NOMO-1 treated with DMSO at 0.1 percent for 48 hours (cell line): ENCODE measurements at regions not wholly inside any gene's neighbourhood (a gene's known extent, or its start where the extent isn't known, plus 50 kb on each side); places are given as distances from the start of the nearest gene placed in this dataset.
"Not testable (repeated sequence)": the region's sequence is repeated elsewhere in the genome, so short reads cannot be mapped to it uniquely, and the experiment has no call there.

Source experiments
- DNase-seq: peaks from one replicate; lab custom pipeline; 2025; ENCODE audit not compliant: unreplicated experiment; lab: John Stamatoyannopoulos, UW

DNA sequence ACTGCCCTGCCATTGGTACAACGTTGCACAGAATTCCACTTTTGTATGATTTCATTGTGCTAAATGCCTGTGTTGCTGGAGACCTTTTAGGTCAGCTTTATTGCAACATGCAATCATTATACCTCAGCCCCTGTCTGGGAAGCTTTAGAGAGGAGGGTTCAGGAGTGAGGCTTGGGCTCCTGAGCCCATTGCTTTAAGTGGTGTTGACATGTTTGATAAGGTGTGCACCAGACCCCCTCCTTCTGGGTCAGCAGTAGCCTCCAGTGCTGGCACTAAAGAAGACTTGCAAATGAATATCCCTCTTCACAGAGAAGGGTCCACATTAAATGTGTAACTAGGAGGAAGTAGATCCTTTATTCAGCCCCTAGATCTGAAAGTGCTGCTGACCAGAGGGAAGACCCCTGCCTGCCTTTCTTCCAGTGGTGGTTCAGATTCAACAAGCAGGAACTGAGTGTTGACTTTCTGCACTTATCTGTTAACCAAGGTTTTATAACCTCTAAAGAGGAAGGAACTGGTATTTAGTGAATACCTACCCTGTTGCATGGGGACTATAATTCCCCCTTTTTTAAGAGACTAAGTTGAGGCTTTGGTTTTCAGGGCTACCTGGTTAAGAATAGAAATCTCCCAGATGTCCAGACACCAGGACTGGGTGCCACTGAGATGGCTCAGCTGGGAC is 369.4 kb upstream of the IGFBP3 start:
- no peak for DNase-seq

DNA sequence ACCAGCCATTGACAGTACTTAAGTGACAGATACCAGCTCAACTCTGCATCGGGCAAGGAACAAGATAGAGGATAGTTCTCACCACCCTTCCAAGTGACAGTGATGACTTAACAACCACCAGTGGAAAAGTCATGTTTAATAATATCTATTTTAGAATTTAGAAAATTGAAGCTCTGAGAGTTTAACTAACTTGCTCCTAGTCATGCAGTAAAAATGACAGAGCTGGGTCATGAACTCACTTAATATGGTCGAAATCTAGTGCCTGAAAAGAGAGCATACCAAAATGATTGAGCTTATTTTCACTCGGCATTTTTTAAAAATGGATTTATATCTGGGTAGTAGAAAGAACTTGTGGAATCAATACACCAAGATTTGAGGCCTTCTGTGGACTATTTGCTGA is 367.8 kb upstream of the IGFBP3 start:
- DNase-seq = no peak

GRCh38 chr7:46288010-46288409 is 366.9 kb upstream of the IGFBP3 start:
- DNase-seq = no peak

GRCh38 chr7:46286957-46287356 is 365.9 kb upstream of the IGFBP3 start:
- DNase-seq = no peak

GRCh38 chr7:46286356-46286755 is 365.3 kb upstream of the IGFBP3 start:
- DNase-seq = no peak

GRCh38 chr7:46285878-46286277 is 364.8 kb upstream of the IGFBP3 start:
- DNase-seq = no peak

GRCh38 chr7:46283852-46284251 is 362.8 kb upstream of the IGFBP3 start:
- DNase-seq = no peak

DNA sequence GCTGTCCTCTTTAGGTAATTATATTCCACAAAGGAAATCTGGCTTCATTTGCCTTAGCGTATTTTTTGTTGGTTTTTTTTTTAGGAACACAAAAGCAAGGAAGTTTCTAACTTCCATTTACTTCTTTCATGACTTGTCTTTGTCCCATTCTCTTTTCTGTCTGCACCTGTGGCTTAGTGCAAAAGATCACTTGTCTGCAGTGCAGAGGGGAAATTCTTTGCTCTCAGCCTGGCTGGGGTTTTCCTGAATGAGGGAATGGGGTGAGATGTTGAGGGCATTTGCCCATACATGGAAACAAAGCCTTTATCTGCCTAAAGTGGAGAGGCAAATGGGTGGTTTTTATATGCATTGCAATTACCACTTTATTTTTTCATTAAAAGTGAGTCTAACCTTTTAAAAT is 361.1 kb upstream of the IGFBP3 start:
- no peak for DNase-seq

- no peak for DNase-seq
These were observed 360.0 kb upstream of the IGFBP3 start for GRCh38 chr7:46281071-46281470.

DNA sequence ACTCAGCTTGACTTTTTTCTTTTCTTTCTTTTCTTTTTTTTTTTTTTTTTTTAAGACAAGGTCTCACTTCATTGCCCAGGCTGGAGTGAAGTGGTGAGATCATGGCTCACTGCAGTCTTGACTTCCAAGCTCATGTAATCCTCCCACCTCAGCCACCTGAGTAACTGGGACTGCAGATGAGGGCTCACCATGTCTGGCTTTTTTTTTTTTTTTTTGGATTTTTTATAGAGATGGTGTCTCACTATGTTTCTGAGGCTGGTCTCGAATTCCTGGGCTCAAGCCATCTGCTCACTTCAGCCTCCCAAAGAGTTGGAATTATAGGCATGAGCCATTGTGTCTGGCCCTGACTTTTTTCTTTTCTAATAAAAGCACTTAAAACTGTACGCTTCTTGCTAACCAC is 358.2 kb upstream of the IGFBP3 start:
- no peak for DNase-seq

GRCh38 chr7:46264646-46265045 is 343.6 kb upstream of the IGFBP3 start:
- no peak for DNase-seq

GRCh38 chr7:46261638-46262037 is 340.6 kb upstream of the IGFBP3 start:
- DNase-seq = not testable (repeated sequence)

DNA sequence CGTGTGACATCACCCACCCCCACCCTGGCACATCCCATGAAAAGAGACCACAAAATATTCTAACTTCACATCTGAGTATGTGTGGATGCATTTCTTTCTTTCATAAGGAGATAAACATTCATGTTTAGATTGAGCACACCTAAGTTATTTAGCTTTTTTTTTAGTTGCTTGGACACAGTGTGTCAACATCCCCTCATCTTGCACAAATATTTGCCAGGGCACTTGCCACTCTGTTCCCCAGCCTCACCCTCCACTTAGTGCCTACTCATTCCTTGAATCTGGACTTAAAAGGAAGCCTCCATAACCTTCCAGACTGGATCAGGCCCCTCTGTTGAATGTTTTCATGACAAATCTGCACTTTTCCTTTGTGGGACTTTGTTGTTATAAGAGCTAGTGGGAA is 338.9 kb upstream of the IGFBP3 start:
- no peak for DNase-seq

DNA sequence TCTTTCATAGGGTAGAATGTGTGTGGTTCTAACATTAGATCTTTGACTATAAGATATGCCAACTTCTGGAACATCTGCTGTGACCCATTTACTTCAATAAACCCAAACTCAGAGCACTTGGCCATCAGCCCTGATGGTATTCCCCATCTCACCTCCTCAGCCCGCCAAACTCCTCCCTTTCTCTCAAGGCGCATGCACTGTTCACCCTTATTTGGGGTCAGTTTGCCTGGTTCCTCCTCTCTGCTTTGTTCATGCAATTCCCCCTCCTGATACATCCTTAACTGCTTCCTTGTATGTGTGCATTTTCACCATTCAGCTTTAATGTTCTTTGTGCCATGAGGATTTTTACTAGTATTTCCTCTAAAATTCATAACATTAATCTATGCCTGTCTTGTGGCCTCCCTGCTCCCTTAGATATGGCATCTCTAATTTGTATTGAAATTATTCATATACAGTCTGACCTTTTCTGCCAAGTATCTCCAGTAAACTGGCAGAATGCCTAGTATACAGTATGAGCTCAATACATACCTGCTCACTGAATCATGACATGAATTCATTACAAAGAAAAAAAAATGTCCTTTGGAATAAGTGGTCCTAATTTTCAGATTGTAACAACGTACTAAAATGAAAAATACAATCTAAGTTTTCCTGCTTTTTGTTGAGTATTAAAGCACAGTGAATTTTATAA is 336.8 kb upstream of the IGFBP3 start:
- no peak for DNase-seq

GRCh38 chr7:46256870-46257661 is 336.0 kb upstream of the IGFBP3 start:
- DNase-seq = no peak

DNA sequence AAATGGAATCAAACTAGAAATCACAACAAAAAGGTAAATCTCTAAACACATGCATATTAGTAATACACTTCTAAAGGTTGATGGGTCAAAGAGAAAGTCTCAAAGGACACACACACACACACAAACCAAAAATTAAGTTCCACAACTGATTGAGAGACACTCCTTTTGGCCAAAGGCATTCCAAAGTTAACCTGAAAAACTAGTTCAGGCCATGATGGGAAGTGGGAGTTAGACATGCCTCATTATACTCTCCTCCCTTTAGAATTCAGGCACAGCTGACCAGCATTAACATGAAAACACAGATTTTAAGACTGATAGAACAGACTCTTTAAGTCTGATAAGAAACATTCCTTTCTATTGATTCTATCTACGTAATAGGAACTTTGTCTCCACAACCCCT is 332.4 kb upstream of the IGFBP3 start:
- no peak for DNase-seq

- DNase-seq = no peak
These were observed 326.6 kb upstream of the IGFBP3 start for GRCh38 chr7:46247664-46248063.

DNA sequence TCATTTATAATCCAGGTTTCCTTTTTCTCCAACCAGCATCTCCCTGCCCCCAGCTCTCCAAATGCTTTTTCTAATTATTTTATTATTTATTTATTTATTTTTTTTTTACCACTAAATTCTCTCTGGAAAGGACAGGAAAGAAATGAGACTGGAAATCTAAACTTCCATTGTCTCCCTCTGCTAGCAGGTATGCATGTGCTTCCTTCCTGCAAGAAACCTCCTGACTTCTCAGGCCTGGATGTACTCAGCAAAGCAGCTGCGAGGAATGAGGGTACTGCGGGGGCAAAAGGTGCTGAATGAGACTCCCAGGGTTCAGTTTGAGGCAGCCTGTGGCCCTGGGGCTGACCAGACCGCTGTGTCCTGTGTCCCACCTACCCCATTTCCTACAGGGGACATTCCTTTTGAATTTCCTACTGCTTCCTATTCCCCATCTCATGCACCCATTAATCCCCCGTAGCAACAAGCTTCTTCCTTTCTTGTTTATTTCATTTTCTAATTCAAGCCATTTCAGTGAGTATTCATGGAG is 324.6 kb upstream of the IGFBP3 start:
- no peak for DNase-seq

GRCh38 chr7:46244757-46245156 is 323.7 kb upstream of the IGFBP3 start:
- no peak for DNase-seq

DNA sequence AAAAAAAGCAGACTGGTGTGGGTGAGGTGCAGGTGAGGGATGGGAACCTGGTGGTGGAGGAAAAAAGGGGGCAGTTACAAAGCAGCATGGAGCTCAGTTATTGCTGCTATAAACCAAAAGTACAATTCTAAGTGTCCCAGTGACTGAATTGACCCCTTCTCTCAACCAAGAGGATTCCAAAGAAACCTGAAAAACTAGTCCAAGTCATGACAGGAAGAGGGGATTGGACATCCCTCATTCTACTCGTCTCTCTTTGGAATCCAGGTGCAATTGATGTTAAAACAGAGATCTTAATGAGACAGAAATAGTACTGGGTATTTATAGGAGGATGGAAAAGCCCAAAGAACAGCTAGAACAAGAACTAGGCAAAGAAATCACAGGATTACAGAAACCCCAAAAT is 322.3 kb upstream of the IGFBP3 start:
- DNase-seq = no peak

GRCh38 chr7:46239846-46240245 is 318.8 kb upstream of the IGFBP3 start:
- no peak for DNase-seq

GRCh38 chr7:46237466-46237865 is 316.4 kb upstream of the IGFBP3 start:
- no peak for DNase-seq
